ENCODE measurements at regions not wholly inside any gene's neighbourhood (a gene's known extent, or its start where the extent isn't known, plus 50 kb on each side); places are given as distances from the start of the nearest gene placed in this dataset.
"Not testable (repeated sequence)": the region's sequence is repeated elsewhere in the genome, so short reads cannot be mapped to it uniquely, and the experiment has no call there.

GRCh38 chr10:28186887-28187578, 115.8 kb downstream of the MPP7 start:
- DNase-seq = no peak

- DNase-seq = no peak
Observed at GRCh38 chr10:28186461-28186860, 116.4 kb downstream of the MPP7 start.

- no peak for DNase-seq
Observed at GRCh38 chr10:28184810-28185209, 118.1 kb downstream of the MPP7 start.

- no peak for DNase-seq
Observed at GRCh38 chr10:28181478-28182096, 121.3 kb downstream of the MPP7 start.

- DNase-seq = no peak
Observed at GRCh38 chr10:28180654-28181053, 122.2 kb downstream of the MPP7 start.

- no peak for DNase-seq
Observed at GRCh38 chr10:28179743-28180099, 123.1 kb downstream of the MPP7 start.

- DNase-seq = no peak
Observed at GRCh38 chr10:28179006-28179742, 123.7 kb downstream of the MPP7 start.

- DNase-seq = no peak
Observed at GRCh38 chr10:28177944-28178637, 124.8 kb downstream of the MPP7 start.

GRCh38 chr10:28176498-28176897, 126.4 kb downstream of the MPP7 start:
- DNase-seq = not testable (repeated sequence)

- DNase-seq = no peak
Observed at GRCh38 chr10:28172223-28172610, 130.6 kb downstream of the MPP7 start.

GRCh38 chr10:28171468-28172222, 131.2 kb downstream of the MPP7 start:
- DNase-seq = no peak

GRCh38 chr10:28169525-28169924, 133.3 kb downstream of the MPP7 start:
- no peak for DNase-seq

- DNase-seq = no peak
Observed at GRCh38 chr10:28160866-28161405, 141.9 kb downstream of the MPP7 start.

- no peak for DNase-seq
Observed at GRCh38 chr10:28157379-28157778, 145.5 kb downstream of the MPP7 start.

- no peak for DNase-seq
Observed at GRCh38 chr10:28155726-28156125, 147.1 kb downstream of the MPP7 start.

GRCh38 chr10:28151636-28152035, 151.2 kb downstream of the MPP7 start:
- no peak for DNase-seq

GRCh38 chr10:28149746-28150145, 150.9 kb upstream of the ODAD2 start:
- DNase-seq = no peak

- no peak for DNase-seq
Observed at GRCh38 chr10:28147706-28148105, 148.8 kb upstream of the ODAD2 start.

GRCh38 chr10:28139138-28139537, 140.3 kb upstream of the ODAD2 start:
- DNase-seq = no peak

- no peak for DNase-seq
Observed at GRCh38 chr10:28137907-28138880, 139.3 kb upstream of the ODAD2 start.
